ENCODE measurements at regions not wholly inside any gene's neighbourhood (a gene's known extent, or its start where the extent isn't known, plus 50 kb on each side); places are given as distances from the start of the nearest gene placed in this dataset.

GRCh38 chr2:139876964-139877363 lies 1096.8 kb upstream of the NXPH2 start:
- TF ChIP-seq CTCF (IDR thresholded peaks at IDR 0.05) (no peak), ZBTB33 (IDR thresholded peaks at IDR 0.05; ENCODE audit: borderline replicate concordance, low read depth) (no peak), JUND (IDR thresholded peaks at IDR 0.05) (no peak), RCOR1 (IDR thresholded peaks at IDR 0.05; ENCODE audit: low read length) (no peak)

Measured in SK-N-SH (cell line).